H1 (cell line): ENCODE measurements at regions not wholly inside any gene's neighbourhood (a gene's known extent, or its start where the extent isn't known, plus 50 kb on each side); places are given as distances from the start of the nearest gene placed in this dataset.

ENCODE experiments used
- CTCF ChIA-PET: fragments of 300-600 bp; sonication (Branson Sonifier 250); formaldehyde crosslinking; loops from one replicate; lab custom pipeline; 2021; ENCODE audit not compliant: partially characterized antibody; lab: Charles Lee
- POLR2A ChIA-PET: fragments of 300-600 bp; sonication (Branson Sonifier 250); formaldehyde crosslinking; loops from one replicate; lab custom pipeline; 2021; ENCODE audit warnings: inconsistent platforms; ENCODE audit not compliant: partially characterized antibody; lab: Charles Lee
- DNase-seq, 2 experiments: peaks; one replicate each; pipeline versions ENCODE4 v3.0.0 to v3.0.0-alpha.2; 2010 to 2022; ENCODE audit warnings: low spot score in 2 of 2, low read depth in 1 of 2, mixed read lengths in 1 of 2
- FAIRE-seq: peaks from 2 replicates; lab custom pipeline; 2011; peaks lifted over from hg19 to GRCh38; lab: Jason Lieb, UNC
- H2AFZ ChIP-seq: 2 replicates; pipeline ENCODE4 v1.8.1; 2012; ENCODE audit warnings: low read length, inconsistent platforms
- H2AK5ac ChIP-seq: 2 replicates; pipeline ENCODE4 v1.6.1; 2013; ENCODE audit warnings: low read depth, low read length
- H2BK120ac ChIP-seq: replicated peaks from 2 replicates; pipeline ENCODE3; 2013; ENCODE audit warnings: low read depth, low read length, inconsistent platforms
- H2BK12ac ChIP-seq: 2 replicates; pipeline ENCODE4 v1.6.1; 2013; ENCODE audit warnings: low read depth, low read length
- H2BK15ac ChIP-seq: 2 replicates; pipeline ENCODE4 v1.6.1; 2013; ENCODE audit warnings: low read length
- H2BK20ac ChIP-seq: 2 replicates; pipeline ENCODE4 v1.6.1; 2013; ENCODE audit warnings: low read length
- H2BK5ac ChIP-seq: 2 replicates; pipeline ENCODE4 v1.6.1; 2013; ENCODE audit warnings: low read depth, low read length
- H3K14ac ChIP-seq: 2 replicates; pipeline ENCODE4 v1.6.1; 2013; ENCODE audit warnings: inconsistent platforms; ENCODE audit not compliant: insufficient read length
- H3K18ac ChIP-seq: 2 replicates; pipeline ENCODE4 v1.6.1; 2013; ENCODE audit warnings: low read length; ENCODE audit errors: extremely low read depth
- H3K23ac ChIP-seq: 2 replicates; pipeline ENCODE4 v1.6.1; 2013; ENCODE audit warnings: inconsistent platforms; ENCODE audit not compliant: insufficient read length
- H3K23me2 ChIP-seq: 2 replicates; pipeline ENCODE4 v1.6.1; 2013; ENCODE audit warnings: low read depth, low read length
- H3K27ac ChIP-seq: 2 replicates; pipeline ENCODE4 v1.6.1; 2011; ENCODE audit warnings: low read depth, low read length, inconsistent platforms
- H3K27me3 ChIP-seq, 4 experiments: replicated peaks in 1 of 4; 1 replicate in 1 of 4; 2 replicates in 3 of 4; pipeline versions ENCODE4 v1.6.1 to v1.8.1; 2011 to 2013; ENCODE audit warnings: low read length in 3 of 4, mild to moderate bottlenecking in 3 of 4, inconsistent platforms in 2 of 4, mixed read lengths in 2 of 4, moderate library complexity in 1 of 4; ENCODE audit not compliant: control insufficient read depth in 3 of 4, insufficient read depth in 3 of 4; ENCODE audit errors: extremely low read depth in 1 of 4
- H3K36me3 ChIP-seq, 4 experiments: 2 replicates each; pipeline versions ENCODE4 v1.6.1 to v1.8.1; 2011 to 2013; ENCODE audit warnings: mild to moderate bottlenecking in 4 of 4, low read length in 3 of 4, moderate library complexity in 2 of 4, control low read depth in 1 of 4, inconsistent platforms in 1 of 4; ENCODE audit not compliant: insufficient read depth in 4 of 4, control insufficient read depth in 2 of 4
- H3K4ac ChIP-seq: replicated peaks from 2 replicates; pipeline ENCODE3; 2013; ENCODE audit warnings: low read length, low read depth, mixed read lengths, inconsistent platforms; ENCODE audit not compliant: insufficient read length
- H3K4me1 ChIP-seq, 4 experiments: replicated peaks in 1 of 4; 1 replicate in 1 of 4; 2 replicates in 3 of 4; pipeline versions ENCODE4 v1.6.1 to v1.8.1; 2011 to 2013; ENCODE audit warnings: low read length in 3 of 4, inconsistent platforms in 2 of 4, mixed read lengths in 1 of 4; ENCODE audit not compliant: insufficient read depth in 4 of 4, control insufficient read depth in 3 of 4
- H3K4me2 ChIP-seq, 2 experiments: 2 replicates each; pipeline versions ENCODE4 v1.6.1 to v1.8.1; 2011 to 2013; ENCODE audit warnings: low read depth in 2 of 2, low read length in 2 of 2, control low read depth in 1 of 2, inconsistent platforms in 1 of 2, mild to moderate bottlenecking in 1 of 2; ENCODE audit not compliant: insufficient read depth in 1 of 2
- H3K4me3 ChIP-seq, 4 experiments: fragments of 200-600, 300-600 bp in 1 of 4; sonication (generic), shearing (Covaris generic), sonication (Bioruptor Twin) in 1 of 4; 2 replicates each; pipeline versions ENCODE4 v1.5.1 to v1.8.1; 2011 to 2016; ENCODE audit warnings: low read length in 4 of 4, low read depth in 3 of 4, control low read depth in 2 of 4, inconsistent platforms in 2 of 4, mild to moderate bottlenecking in 2 of 4, mixed read lengths in 1 of 4, moderate library complexity in 1 of 4; ENCODE audit not compliant: insufficient read depth in 2 of 4; ENCODE audit errors: extremely low read depth in 1 of 4
- H3K56ac ChIP-seq: replicated peaks from 2 replicates; pipeline ENCODE3; 2013; ENCODE audit warnings: low read depth, mild to moderate bottlenecking, mixed read lengths, low read length, inconsistent platforms; ENCODE audit not compliant: insufficient read length
- H3K79me1 ChIP-seq: 2 replicates; pipeline ENCODE4 v1.6.1; 2013; ENCODE audit warnings: low read depth, low read length, control low read depth
- H3K79me2 ChIP-seq, 2 experiments: 2 replicates each; pipeline versions ENCODE4 v1.6.1 to v1.8.1; 2012 to 2013; ENCODE audit warnings: low read length in 2 of 2, mild to moderate bottlenecking in 2 of 2, inconsistent platforms in 1 of 2; ENCODE audit not compliant: insufficient read depth in 2 of 2, control insufficient read depth in 1 of 2
- H3K9ac ChIP-seq, 4 experiments: replicated peaks in 1 of 4; 1 replicate in 1 of 4; 2 replicates in 3 of 4; pipeline versions ENCODE4 v1.6.1 to v1.8.1; 2011 to 2013; ENCODE audit warnings: low read depth in 3 of 4, low read length in 3 of 4, control low read depth in 2 of 4, mild to moderate bottlenecking in 2 of 4, moderate library complexity in 2 of 4, inconsistent platforms in 1 of 4; ENCODE audit errors: extremely low read depth in 1 of 4
- H3K9me3 ChIP-seq, 2 experiments: 2 replicates each; pipeline versions ENCODE4 v1.6.1 to v1.8.1; 2012 to 2013; ENCODE audit warnings: mild to moderate bottlenecking in 2 of 2, moderate library complexity in 2 of 2, control low read depth in 1 of 2, inconsistent platforms in 1 of 2, low read depth in 1 of 2, low read length in 1 of 2, mixed read lengths in 1 of 2; ENCODE audit not compliant: insufficient read depth in 2 of 2
- H4K20me1 ChIP-seq, 2 experiments: replicated peaks in 1 of 2; 2 replicates each; pipeline versions ENCODE3 to v1.8.1; 2011 to 2013; ENCODE audit warnings: inconsistent platforms in 2 of 2, low read length in 2 of 2, mild to moderate bottlenecking in 1 of 2; ENCODE audit not compliant: insufficient read depth in 2 of 2, control insufficient read depth in 1 of 2
- H4K5ac ChIP-seq: 2 replicates; pipeline ENCODE4 v1.6.1; 2013; ENCODE audit warnings: low read length, low read depth, mixed read lengths, inconsistent platforms; ENCODE audit not compliant: insufficient read length
- H4K8ac ChIP-seq: 2 replicates; pipeline ENCODE4 v1.8.0; 2013; ENCODE audit warnings: mild to moderate bottlenecking, moderate library complexity, low read length, inconsistent platforms; ENCODE audit not compliant: insufficient read depth; ENCODE audit errors: extremely low read depth
- H4K91ac ChIP-seq: replicated peaks from 2 replicates; pipeline ENCODE3; 2013; ENCODE audit warnings: low read length, mixed read lengths, inconsistent platforms; ENCODE audit not compliant: insufficient read length
- JUND ChIP-seq: IDR thresholded peaks from 2 replicates; pipeline ENCODE4 v1.6.1; 2011; ENCODE audit warnings: mild to moderate bottlenecking, improper control_type of control experiment, low read length
- POLR2A ChIP-seq, 2 experiments: IDR thresholded peaks; 1 replicate in 1 of 2; 2 replicates in 1 of 2; pipeline ENCODE4 v1.6.1; 2011; ENCODE audit warnings: low read depth in 2 of 2, low read length in 2 of 2, mild to moderate bottlenecking in 2 of 2; ENCODE audit errors: control extremely low read depth in 1 of 2
- RFX5 ChIP-seq: IDR thresholded peaks from 2 replicates; pipeline ENCODE4 v1.6.1; 2011; ENCODE audit warnings: low read depth, low read length, improper control_type of control experiment, borderline replicate concordance
- SAP30 ChIP-seq: fragments of 300-600 bp; sonication (generic); IDR thresholded peaks from 2 replicates; pipeline ENCODE4 v1.7.1; 2012; ENCODE audit warnings: low read length, moderate library complexity, mild to moderate bottlenecking, inconsistent platforms; ENCODE audit not compliant: insufficient read depth, insufficient replicate concordance
- WGBS, 2 experiments: shearing (Covaris generic) in 1 of 2; methylation state at CpG; one replicate each; pipeline versions ENCODE4 v1.1.6 to v1.1.7; 2013 to 2015; ENCODE audit warnings: low lambda C conversion rate in 2 of 2, mixed read lengths in 2 of 2, inconsistent platforms in 1 of 2, low coverage in 1 of 2, missing lambda C conversion rate in 1 of 2; ENCODE audit not compliant: insufficient replicate concordance in 2 of 2, insufficient coverage in 1 of 2, insufficient read length in 1 of 2; ENCODE audit errors: extremely low coverage in 1 of 2, missing lambda C conversion rate in 1 of 2; 5-methylcytosine and 5-hydroxymethylcytosine counted together

GRCh38 chr9:2478421-2478820 lies 143.2 kb upstream of the VLDLR start:
- Histone ChIP-seq H2BK20ac (no peak overlapping the region), H4K5ac (no peak overlapping the region), H2BK120ac (no peak overlapping the region), H3K79me1 (no peaks in the 10 kb centered on the region), H2BK15ac (no peak overlapping the region), H3K14ac (no peak overlapping the region), H4K91ac (no peak overlapping the region), H2BK5ac (no peak overlapping the region), H3K4ac (no peak overlapping the region), H3K79me2 (no peaks in the 10 kb centered on the region), H2AFZ (no peak overlapping the region), H3K27me3 (no peaks in the 10 kb centered on the region), H3K4me1 (no peaks in the 10 kb centered on the region), H3K23ac (no peak overlapping the region), H3K56ac (no peak overlapping the region), H4K8ac (no peak overlapping the region), H3K9ac (no peak overlapping the region), H3K27ac (no peak overlapping the region), H3K4me2 (no peak overlapping the region), H3K36me3 (no peaks in the 10 kb centered on the region), H2AK5ac (no peak overlapping the region), H2BK12ac (no peak overlapping the region), H3K18ac (no peak overlapping the region), H3K4me3 (no peak overlapping the region), H4K20me1 (no peaks in the 10 kb centered on the region), H3K23me2 (no peaks in the 10 kb centered on the region), H3K9me3 (no peaks in the 10 kb centered on the region)
- ChIA-PET CTCF (interaction anchor here (0.8 to 1.5 kb wide), 4 partner anchors 9 to 237 kb away, joined by 3 to 5 read pairs (median 3); no protein-coding TSS in a partner anchor), POLR2A (no interaction called here)
- no peak for DNase-seq
- no peak for FAIRE-seq
- WGBS, 2 experiments = 94% methylated on average over 3 of the region's 3 CpGs; no CpG with 5 or more reads in 1 of the 2 experiments
- no peak for TF ChIP-seq POLR2A (IDR thresholded peaks at IDR 0.05; ENCODE audit: control extremely low read depth in 1 of 2, low read depth in 2 of 2, low read length in 2 of 2)
- no peak for TF ChIP-seq JUND
- no peak for TF ChIP-seq SAP30
- TF ChIP-seq RFX5 = no peak
